C1 segment of cervical spinal cord (tissue), 14 donors: ENCODE measurements at regions not wholly inside any gene's neighbourhood (a gene's known extent, or its start where the extent isn't known, plus 50 kb on each side); places are given as distances from the start of the nearest gene placed in this dataset.

Experiments
- DNase-seq, 14 donors: peaks; one replicate each; lab custom pipeline; 2025; lab: John Stamatoyannopoulos, UW

- peak in 1 of 14 donors; percentile 3 for DNase-seq
These were observed 56.3 kb downstream of the SLC24A2 start for GRCh38 chr9:19732441-19732951.

GRCh38 chr9:19728101-19728500 lies 60.7 kb downstream of the SLC24A2 start:
- DNase-seq, result no peak

GRCh38 chr9:19725970-19726369 lies 62.9 kb downstream of the SLC24A2 start:
- no peak for DNase-seq

- no peak for DNase-seq
These were observed 68.5 kb downstream of the SLC24A2 start for GRCh38 chr9:19720377-19720776.

- DNase-seq, result no peak
These were observed 85.1 kb downstream of the SLC24A2 start for GRCh38 chr9:19703702-19704101.

- DNase-seq, result no peak
These were observed 86.8 kb downstream of the SLC24A2 start for GRCh38 chr9:19701991-19702390.

- DNase-seq, result no peak
These were observed 87.6 kb downstream of the SLC24A2 start for GRCh38 chr9:19701274-19701673.

GRCh38 chr9:19700699-19701098 lies 88.1 kb downstream of the SLC24A2 start:
- no peak for DNase-seq

- DNase-seq, result no peak
These were observed 89.1 kb downstream of the SLC24A2 start for GRCh38 chr9:19699756-19700155.

- DNase-seq, result no peak
These were observed 89.9 kb downstream of the SLC24A2 start for GRCh38 chr9:19698960-19699359.

GRCh38 chr9:19694601-19695000 lies 94.2 kb downstream of the SLC24A2 start:
- no peak for DNase-seq

- no peak for DNase-seq
These were observed 98.7 kb downstream of the SLC24A2 start for GRCh38 chr9:19690128-19690527.

GRCh38 chr9:19689328-19690101 lies 99.3 kb downstream of the SLC24A2 start:
- no peak for DNase-seq

- no peak for DNase-seq
These were observed 105.1 kb downstream of the SLC24A2 start for GRCh38 chr9:19683715-19684114.

GRCh38 chr9:19682397-19682796 lies 106.4 kb downstream of the SLC24A2 start:
- no peak for DNase-seq

GRCh38 chr9:19681846-19682245 lies 107.0 kb downstream of the SLC24A2 start:
- DNase-seq, result no peak

- DNase-seq, result no peak
These were observed 110.9 kb downstream of the SLC24A2 start for GRCh38 chr9:19677924-19678323.

GRCh38 chr9:19675492-19675891 lies 113.3 kb downstream of the SLC24A2 start:
- no peak for DNase-seq

- DNase-seq, result no peak
These were observed 122.3 kb downstream of the SLC24A2 start for GRCh38 chr9:19666575-19666974.

GRCh38 chr9:19665146-19665863 lies 123.5 kb downstream of the SLC24A2 start:
- no peak for DNase-seq

- no peak for DNase-seq
These were observed 125.3 kb downstream of the SLC24A2 start for GRCh38 chr9:19663570-19663969.

- no peak for DNase-seq
These were observed 126.6 kb downstream of the SLC24A2 start for GRCh38 chr9:19662213-19662612.

GRCh38 chr9:19660019-19660418 lies 128.8 kb downstream of the SLC24A2 start:
- no peak for DNase-seq
